Ramos (cell line): ENCODE measurements at regions not wholly inside any gene's neighbourhood (a gene's known extent, or its start where the extent isn't known, plus 50 kb on each side); places are given as distances from the start of the nearest gene placed in this dataset.
"Not testable (repeated sequence)": the region's sequence is repeated elsewhere in the genome, so short reads cannot be mapped to it uniquely, and the experiment has no call there.

ENCODE experiments used
- in situ Hi-C: fragments of 300-500 bp; cut with MboI; formaldehyde crosslinking; loops from one replicate; pipeline ENCODE4 v1.14.3; 2022; ENCODE audit warnings: low sequenced_read_pairs; ENCODE audit not compliant: unreplicated experiment

GRCh38 chr4:43089730-43090129 lies 197.2 kb downstream of the GRXCR1 start:
- in situ Hi-C loops: no loop called here

GRCh38 chr4:43103048-43103447 lies 210.5 kb downstream of the GRXCR1 start:
- in situ Hi-C loops: no loop called here

GRCh38 chr4:43112139-43112538 lies 219.6 kb downstream of the GRXCR1 start:
- in situ Hi-C loops: no loop called here

- in situ Hi-C loops: no loop called here
Measured at GRCh38 chr4:43113196-43113595, 220.7 kb downstream of the GRXCR1 start.

GRCh38 chr4:43126595-43126994 lies 234.1 kb downstream of the GRXCR1 start:
- in situ Hi-C loops: loop anchor here (25.0 kb wide), 1 partner anchor 1511 kb away; no protein-coding TSS in a partner anchor

- in situ Hi-C loops: loop anchor here (25.0 kb wide), 1 partner anchor 1507 kb away; no protein-coding TSS in a partner anchor
Measured at GRCh38 chr4:43130228-43131021, 237.9 kb downstream of the GRXCR1 start.

GRCh38 chr4:43132010-43132582 lies 239.6 kb downstream of the GRXCR1 start:
- in situ Hi-C loops: loop anchor here (25.0 kb wide), 1 partner anchor 1505 kb away; no protein-coding TSS in a partner anchor

- in situ Hi-C loops: loop anchor here (25.0 kb wide), 1 partner anchor 1504 kb away; no protein-coding TSS in a partner anchor
Measured at GRCh38 chr4:43133566-43133965, 241.1 kb downstream of the GRXCR1 start.

GRCh38 chr4:43136752-43137151 lies 244.2 kb downstream of the GRXCR1 start:
- in situ Hi-C loops: loop anchor here (25.0 kb wide), 1 partner anchor 1501 kb away; no protein-coding TSS in a partner anchor

GRCh38 chr4:43146198-43146597 lies 253.7 kb downstream of the GRXCR1 start:
- in situ Hi-C loops: loop anchor here (25.0 kb wide), 1 partner anchor 1491 kb away; no protein-coding TSS in a partner anchor

- in situ Hi-C loops: loop anchor here (25.0 kb wide), 1 partner anchor 1489 kb away; no protein-coding TSS in a partner anchor
Measured at GRCh38 chr4:43148481-43148880, 256.0 kb downstream of the GRXCR1 start.

- in situ Hi-C loops: no loop called here
Measured at GRCh38 chr4:43163101-43163792, 270.7 kb downstream of the GRXCR1 start.

- in situ Hi-C loops: no loop called here
Measured at GRCh38 chr4:43189741-43190140, 297.2 kb downstream of the GRXCR1 start.

GRCh38 chr4:43212576-43212975 lies 320.1 kb downstream of the GRXCR1 start:
- in situ Hi-C loops: not testable (repeated sequence)

- in situ Hi-C loops: no loop called here
Measured at GRCh38 chr4:43223820-43224219, 331.3 kb downstream of the GRXCR1 start.

GRCh38 chr4:43224559-43224958 lies 332.0 kb downstream of the GRXCR1 start:
- in situ Hi-C loops: no loop called here

- in situ Hi-C loops: no loop called here
Measured at GRCh38 chr4:43233321-43233720, 340.8 kb downstream of the GRXCR1 start.

GRCh38 chr4:43234626-43235415 lies 342.3 kb downstream of the GRXCR1 start:
- in situ Hi-C loops: no loop called here

GRCh38 chr4:43238008-43238407 lies 345.5 kb downstream of the GRXCR1 start:
- in situ Hi-C loops: no loop called here

- in situ Hi-C loops: no loop called here
Measured at GRCh38 chr4:43238585-43238984, 346.1 kb downstream of the GRXCR1 start.
